LNCaP clone FGC (cell line): ENCODE measurements at regions not wholly inside any gene's neighbourhood (a gene's known extent, or its start where the extent isn't known, plus 50 kb on each side); places are given as distances from the start of the nearest gene placed in this dataset.

Experiments used
- DNase-seq: peaks from one replicate; pipeline ENCODE4 v3.0.0-alpha.2; 2011; ENCODE audit warnings: low read depth
- H3K4me3 ChIP-seq: 2 replicates; pipeline ENCODE4 v1.5.1; 2011; ENCODE audit warnings: mild to moderate bottlenecking, low read depth, low read length, control low read depth
- CTCF ChIP-seq: IDR thresholded peaks from 2 replicates; pipeline ENCODE4 v1.5.1; 2012; ENCODE audit warnings: mild to moderate bottlenecking; ENCODE audit not compliant: control insufficient read depth, insufficient read depth; ENCODE audit errors: extremely low read depth

- no peak for DNase-seq
- TF ChIP-seq CTCF, result no peak
- H3K4me3 ChIP-seq, result no peak overlapping the region
Measured at GRCh38 chr2:195498839-195499490, 158.1 kb upstream of the SLC39A10 start.

- no peak for DNase-seq
- TF ChIP-seq CTCF, result peak; percentile 33; the same call in 1 of the 2 replicates
- H3K4me3 ChIP-seq, result no peak overlapping the region
Measured at GRCh38 chr2:195498176-195498575, 158.8 kb upstream of the SLC39A10 start.

- no peak overlapping the region for H3K4me3 ChIP-seq
- TF ChIP-seq CTCF, result no peak
- no peak for DNase-seq
Measured at GRCh38 chr2:195496991-195497390, 160.0 kb upstream of the SLC39A10 start.

GRCh38 chr2:195495966-195496365 lies 161.1 kb upstream of the SLC39A10 start:
- H3K4me3 ChIP-seq, result no peak overlapping the region
- no peak for TF ChIP-seq CTCF
- DNase-seq, result no peak

GRCh38 chr2:195495351-195495750 lies 161.7 kb upstream of the SLC39A10 start:
- TF ChIP-seq CTCF, result no peak
- DNase-seq, result no peak
- no peak overlapping the region for H3K4me3 ChIP-seq

- no peak for TF ChIP-seq CTCF
- H3K4me3 ChIP-seq, result no peak overlapping the region
- no peak for DNase-seq
Measured at GRCh38 chr2:195494451-195494850, 162.6 kb upstream of the SLC39A10 start.

- TF ChIP-seq CTCF, result no peak
- DNase-seq, result no peak
- no peak overlapping the region for H3K4me3 ChIP-seq
Measured at GRCh38 chr2:195493416-195493815, 163.6 kb upstream of the SLC39A10 start.
